ENCODE measurements at regions not wholly inside any gene's neighbourhood (a gene's known extent, or its start where the extent isn't known, plus 50 kb on each side); places are given as distances from the start of the nearest gene placed in this dataset.

GRCh38 chr5:3980156-3980555 is 384.5 kb downstream of the IRX1 start:
- TF ChIP-seq CTCF (IDR thresholded peaks at IDR 0.05) = no peak
- no peak for TF ChIP-seq POLR2AphosphoS5 (IDR thresholded peaks at IDR 0.05)

Measured in prostate gland (tissue), 2 donors.